ENCODE measurements at regions not wholly inside any gene's neighbourhood (a gene's known extent, or its start where the extent isn't known, plus 50 kb on each side); places are given as distances from the start of the nearest gene placed in this dataset.
A peak's percentile ranks its signal among the peaks of the same experiment; 100 is the strongest.
"Not testable (repeated sequence)": the region's sequence is repeated elsewhere in the genome, so short reads cannot be mapped to it uniquely, and the experiment has no call there.

- DNase-seq: no peak
Observed at GRCh38 chr22:25397616-25398015, 166.9 kb upstream of the GRK3 start.

GRCh38 chr22:25398591-25399062, 165.8 kb upstream of the GRK3 start:
- DNase-seq: not testable (repeated sequence)

GRCh38 chr22:25399649-25400151, 164.8 kb upstream of the GRK3 start:
- DNase-seq: no peak

- no peak for DNase-seq
Observed at GRCh38 chr22:25402160-25402500, 162.3 kb upstream of the GRK3 start.

GRCh38 chr22:25402501-25403283, 161.8 kb upstream of the GRK3 start:
- no peak for DNase-seq

- DNase-seq: no peak
Observed at GRCh38 chr22:25403284-25403810, 161.1 kb upstream of the GRK3 start.

GRCh38 chr22:25403811-25404471, 160.5 kb upstream of the GRK3 start:
- no peak for DNase-seq

- no peak for DNase-seq
Observed at GRCh38 chr22:25404556-25404927, 159.9 kb upstream of the GRK3 start.

GRCh38 chr22:25404928-25405816, 159.3 kb upstream of the GRK3 start:
- DNase-seq: peak; percentile 31 to 44

- no peak for DNase-seq
Observed at GRCh38 chr22:25405841-25406509, 158.5 kb upstream of the GRK3 start.

- no peak for DNase-seq
Observed at GRCh38 chr22:25406510-25407210, 157.8 kb upstream of the GRK3 start.

- no peak for DNase-seq
Observed at GRCh38 chr22:25407226-25407858, 157.1 kb upstream of the GRK3 start.

GRCh38 chr22:25407859-25408229, 156.6 kb upstream of the GRK3 start:
- no peak for DNase-seq

GRCh38 chr22:25409240-25409639, 155.2 kb upstream of the GRK3 start:
- no peak for DNase-seq

GRCh38 chr22:25410849-25411248, 153.6 kb upstream of the GRK3 start:
- DNase-seq: no peak

GRCh38 chr22:25413620-25414019, 150.9 kb upstream of the GRK3 start:
- no peak for DNase-seq

GRCh38 chr22:25415731-25416130, 148.7 kb upstream of the GRK3 start:
- not testable (repeated sequence) for DNase-seq

- not testable (repeated sequence) for DNase-seq
Observed at GRCh38 chr22:25417826-25418225, 146.6 kb upstream of the GRK3 start.

GRCh38 chr22:25419247-25420113, 145.0 kb upstream of the GRK3 start:
- DNase-seq: no peak

- not testable (repeated sequence) for DNase-seq
Observed at GRCh38 chr22:25420114-25420441, 144.4 kb upstream of the GRK3 start.

Data from hippocampal formation (tissue), 2 donors.